Endodermal cell (in vitro differentiated cells): ENCODE measurements at regions not wholly inside any gene's neighbourhood (a gene's known extent, or its start where the extent isn't known, plus 50 kb on each side); places are given as distances from the start of the nearest gene placed in this dataset.

Experiments
- DNase-seq: peaks from one replicate; pipeline ENCODE4 v3.0.0-alpha.2; 2017
- H3K27ac ChIP-seq: 2 replicates; pipeline ENCODE4 v1.5.1; 2013; ENCODE audit warnings: mild to moderate bottlenecking, low read depth, low read length, moderate library complexity
- H3K27me3 ChIP-seq: 2 replicates; pipeline ENCODE4 v1.6.1; 2013; ENCODE audit warnings: mild to moderate bottlenecking, low read length, moderate library complexity; ENCODE audit not compliant: insufficient read depth, control insufficient read depth, poor library complexity, severe bottlenecking
- H3K36me3 ChIP-seq: 2 replicates; pipeline ENCODE4 v1.7.0; 2013; ENCODE audit warnings: mild to moderate bottlenecking, low read length, moderate library complexity; ENCODE audit not compliant: control insufficient read depth, insufficient read depth
- H3K4me1 ChIP-seq: one replicate; pipeline ENCODE4 v1.7.0; 2013; ENCODE audit warnings: low read length; ENCODE audit not compliant: control insufficient read depth, insufficient read depth
- H3K4me3 ChIP-seq: 2 replicates; pipeline ENCODE4 v1.5.1; 2013; ENCODE audit warnings: mild to moderate bottlenecking, low read length, moderate library complexity
- H3K9ac ChIP-seq: 2 replicates; pipeline ENCODE4 v1.6.1; 2013; ENCODE audit warnings: mild to moderate bottlenecking, low read length, moderate library complexity; ENCODE audit not compliant: poor library complexity, severe bottlenecking; ENCODE audit errors: extremely low read depth
- H3K9me3 ChIP-seq: 2 replicates; pipeline ENCODE4 v1.6.1; 2013; ENCODE audit warnings: mild to moderate bottlenecking, low read length, moderate library complexity; ENCODE audit not compliant: control insufficient read depth
- H3K27ac Mint-ChIP-seq: 2 replicates; pipeline ENCODE4 v1.8.0; 2020; ENCODE audit warnings: mixed read lengths
- H3K27me3 Mint-ChIP-seq: 2 replicates; pipeline ENCODE4 v1.8.0; 2021; ENCODE audit warnings: mild to moderate bottlenecking, mixed read lengths; ENCODE audit not compliant: insufficient read depth
- H3K36me3 Mint-ChIP-seq: 2 replicates; pipeline ENCODE4 v1.8.0; 2020; ENCODE audit warnings: low read depth, mixed read lengths
- H3K4me1 Mint-ChIP-seq: 2 replicates; pipeline ENCODE4 v1.8.0; 2020; ENCODE audit warnings: mixed read lengths
- H3K4me3 Mint-ChIP-seq: 2 replicates; pipeline ENCODE4 v1.8.0; 2020; ENCODE audit warnings: mild to moderate bottlenecking, moderate library complexity, mixed read lengths
- H3K9me3 Mint-ChIP-seq: 2 replicates; pipeline ENCODE4 v1.8.0; 2020; ENCODE audit warnings: mild to moderate bottlenecking, mixed read lengths
- CTCF ChIP-seq: fragments of 200-600 bp; sonication (generic); conservative IDR thresholded peaks from 2 replicates; pipeline ENCODE4 v1.5.0; 2021; ENCODE audit warnings: antibody characterized with exemption, mild to moderate bottlenecking
- WGBS, 2 experiments: methylation state at CpG; one replicate each; pipeline versions ENCODE4 v1.1.5 to v1.1.7; 2013; ENCODE audit warnings: missing lambda C conversion rate in 2 of 2, mixed read lengths in 1 of 2; ENCODE audit not compliant: insufficient coverage in 1 of 2, insufficient read length in 1 of 2; 5-methylcytosine and 5-hydroxymethylcytosine counted together

- no peaks in the 10 kb centered on the region for H3K4me1 ChIP-seq
- TF ChIP-seq CTCF, result no peak
- H3K36me3 ChIP-seq, result no peaks in the 10 kb centered on the region
- no peak overlapping the region for H3K27ac ChIP-seq
- no peaks in the 10 kb centered on the region for H3K27me3 ChIP-seq
- WGBS, 2 experiments, result 73 to 81% methylated on average over 10 to 12 of the region's 12 CpGs
- no peak overlapping the region for H3K4me3 ChIP-seq
- Mint-ChIP-seq H3K27ac (no peak overlapping the region), H3K4me1 (no peaks in the 10 kb centered on the region), H3K9me3 (peaks cover 19% of the 10 kb centered on the region), H3K4me3 (no peak overlapping the region), H3K36me3 (no peaks in the 10 kb centered on the region), H3K27me3 (no peaks in the 10 kb centered on the region)
- H3K9me3 ChIP-seq, result peaks cover 15% of the 10 kb centered on the region
- H3K9ac ChIP-seq, result no peak overlapping the region
- DNase-seq, result no peak
These were observed 137.6 kb upstream of the SPATS2L start for GRCh38 chr2:200168641-200169555.

GRCh38 chr2:200170221-200170620 lies 136.3 kb upstream of the SPATS2L start:
- no peak overlapping the region for H3K27ac ChIP-seq
- H3K9ac ChIP-seq, result no peak overlapping the region
- H3K27me3 ChIP-seq, result no peaks in the 10 kb centered on the region
- no peaks in the 10 kb centered on the region for H3K36me3 Mint-ChIP-seq
- no peak overlapping the region for H3K27ac Mint-ChIP-seq
- peaks cover 9% of the 10 kb centered on the region for H3K9me3 ChIP-seq
- H3K4me1 ChIP-seq, result no peaks in the 10 kb centered on the region
- TF ChIP-seq CTCF, result no peak
- no peaks in the 10 kb centered on the region for H3K27me3 Mint-ChIP-seq
- 90 to 94% methylated on average over 2 of the region's 2 CpGs for WGBS, 2 experiments
- DNase-seq, result no peak
- H3K9me3 Mint-ChIP-seq, result peaks cover 16% of the 10 kb centered on the region
- no peaks in the 10 kb centered on the region for H3K4me1 Mint-ChIP-seq
- no peaks in the 10 kb centered on the region for H3K36me3 ChIP-seq
- H3K4me3 Mint-ChIP-seq, result no peak overlapping the region
- H3K4me3 ChIP-seq, result no peak overlapping the region

- no peaks in the 10 kb centered on the region for H3K36me3 Mint-ChIP-seq
- 92 to 93% methylated on average over 3 of the region's 4 CpGs for WGBS, 2 experiments
- no peak for DNase-seq
- no peak overlapping the region for H3K27ac Mint-ChIP-seq
- H3K4me3 Mint-ChIP-seq, result no peak overlapping the region
- H3K27ac ChIP-seq, result no peak overlapping the region
- H3K36me3 ChIP-seq, result no peaks in the 10 kb centered on the region
- H3K27me3 Mint-ChIP-seq, result no peaks in the 10 kb centered on the region
- peaks cover 9% of the 10 kb centered on the region for H3K9me3 ChIP-seq
- H3K4me1 Mint-ChIP-seq, result no peaks in the 10 kb centered on the region
- peaks cover 13% of the 10 kb centered on the region for H3K9me3 Mint-ChIP-seq
- H3K9ac ChIP-seq, result no peak overlapping the region
- no peaks in the 10 kb centered on the region for H3K27me3 ChIP-seq
- no peak for TF ChIP-seq CTCF
- no peaks in the 10 kb centered on the region for H3K4me1 ChIP-seq
- no peak overlapping the region for H3K4me3 ChIP-seq
These were observed 134.6 kb upstream of the SPATS2L start for GRCh38 chr2:200171731-200172482.
